ENCODE measurements at regions not wholly inside any gene's neighbourhood (a gene's known extent, or its start where the extent isn't known, plus 50 kb on each side); places are given as distances from the start of the nearest gene placed in this dataset.
"Not testable (repeated sequence)": the region's sequence is repeated elsewhere in the genome, so short reads cannot be mapped to it uniquely, and the experiment has no call there.

- no peak for ATAC-seq (ENCODE audit: poor library complexity)
- intact Hi-C loops (cut with DNase I), result no loop called here
Measured at GRCh38 chr5:152456815-152457443, 51.9 kb upstream of the NMUR2 start.

DNA sequence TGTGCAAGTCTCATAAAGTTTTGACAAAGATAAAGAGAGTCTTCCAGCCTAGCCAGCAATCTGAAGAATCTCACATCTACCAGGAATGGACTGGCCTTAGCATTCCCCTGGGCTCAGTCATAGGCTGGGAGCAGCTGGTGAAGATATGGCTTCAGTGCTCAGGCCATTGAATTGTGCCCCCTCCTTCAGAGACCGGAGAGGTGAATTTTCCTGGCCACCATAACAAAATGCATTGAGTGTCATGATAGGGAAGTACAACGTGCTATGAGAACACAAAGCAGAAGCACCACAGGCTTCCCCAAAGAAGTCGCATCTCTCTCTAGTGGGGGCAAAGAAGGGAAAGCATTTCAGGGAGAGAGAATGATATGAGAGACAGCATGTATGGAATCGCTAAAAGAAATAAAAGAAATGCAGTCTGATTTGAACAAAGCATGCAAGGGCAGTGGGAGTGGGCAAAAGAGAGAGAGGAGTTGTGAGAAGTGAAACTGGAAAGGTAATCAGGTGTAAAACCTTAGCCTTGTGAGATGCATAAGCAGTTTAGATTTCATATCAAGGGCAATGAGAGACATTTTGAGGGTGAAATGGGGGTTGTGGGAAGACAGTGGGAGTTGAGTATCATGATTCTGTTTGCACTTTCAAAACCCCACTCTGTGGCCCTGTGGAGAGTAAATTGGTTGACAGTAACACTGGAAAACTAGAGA is 57.1 kb upstream of the NMUR2 start:
- DNase-seq (no peak), ATAC-seq (ENCODE audit: poor library complexity) (peak; percentile 36)
- intact Hi-C loops (cut with DNase I), result no loop called here

More at GRCh38 chr5:152456815-152457443, 51.9 kb upstream of the NMUR2 start:
- no peak for DNase-seq

GRCh38 chr5:152464048-152464447 is 59.0 kb upstream of the NMUR2 start:
- ATAC-seq (ENCODE audit: poor library complexity) (no peak), DNase-seq (no peak)
- intact Hi-C loops (cut with DNase I), result no loop called here

DNA sequence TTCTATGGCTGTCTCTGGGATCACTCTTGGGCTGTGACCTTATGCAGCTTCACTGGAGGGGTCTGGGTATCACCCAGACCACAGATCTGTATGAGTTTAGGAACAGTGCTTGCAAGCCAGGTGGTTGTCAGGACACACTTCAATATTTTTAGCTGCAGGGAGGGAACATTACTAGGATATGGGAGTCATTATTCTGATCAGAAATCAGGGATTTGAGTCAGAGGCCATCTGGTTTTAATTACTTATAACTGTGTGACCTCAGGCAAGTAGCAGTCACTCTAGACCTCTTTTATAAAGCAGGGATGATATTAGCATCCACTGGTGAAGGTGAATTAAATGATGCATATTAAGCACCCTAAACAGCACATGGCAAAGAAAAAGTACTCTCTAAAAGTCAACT is 60.1 kb upstream of the NMUR2 start:
- intact Hi-C loops (cut with DNase I), result no loop called here
- ATAC-seq (ENCODE audit: poor library complexity) (peak; percentile 11), DNase-seq (no peak)

- ATAC-seq (ENCODE audit: poor library complexity) (peak; percentile 88), DNase-seq (no peak)
- intact Hi-C loops (cut with DNase I), result no loop called here
Measured at GRCh38 chr5:152466085-152466745, 61.1 kb upstream of the NMUR2 start.

- intact Hi-C loops (cut with DNase I), result no loop called here
- ATAC-seq (ENCODE audit: poor library complexity) (peak; percentile 63), DNase-seq (no peak)
Measured at GRCh38 chr5:152470167-152470566, 65.1 kb upstream of the NMUR2 start.

DNA sequence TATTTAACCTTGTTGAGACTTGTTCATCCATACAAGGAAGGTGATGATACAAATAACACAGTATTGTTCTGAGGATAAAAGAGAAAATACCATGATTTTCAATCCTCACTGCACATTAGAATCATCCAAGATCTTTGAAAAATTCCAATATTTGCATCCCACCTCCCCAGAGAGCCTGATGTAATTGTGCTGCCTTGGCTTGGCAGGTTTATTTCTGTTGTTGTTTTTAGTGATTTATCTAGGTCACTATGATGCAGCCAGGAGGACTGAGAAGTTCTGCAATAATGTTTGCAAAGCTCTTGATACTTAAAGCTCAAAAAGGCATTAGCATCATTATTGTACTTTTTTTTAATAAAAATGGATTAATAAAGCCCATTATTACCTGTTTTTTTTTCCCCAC is 67.0 kb upstream of the NMUR2 start:
- DNase-seq (no peak), ATAC-seq (ENCODE audit: poor library complexity) (no peak)
- intact Hi-C loops (cut with DNase I), result no loop called here

DNA sequence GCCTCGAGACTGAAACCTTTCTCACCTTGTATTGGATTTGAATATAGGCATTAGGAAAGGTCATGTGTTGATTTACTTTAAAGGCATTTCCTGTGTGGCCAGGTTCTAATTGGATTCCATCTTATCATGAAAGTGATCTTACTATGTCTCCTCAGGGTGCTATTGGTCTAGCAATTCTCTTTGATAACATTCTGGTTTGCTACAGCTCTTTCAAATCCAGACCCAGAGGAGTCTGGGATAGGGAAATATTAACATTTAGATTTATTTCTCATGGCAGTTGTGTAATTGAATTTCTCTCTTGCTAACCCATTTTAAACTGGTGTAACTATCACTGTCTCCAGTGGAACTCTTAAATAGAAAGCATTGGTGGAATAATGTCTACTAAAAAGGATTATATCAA is 69.9 kb upstream of the NMUR2 start:
- ATAC-seq (ENCODE audit: poor library complexity) (no peak), DNase-seq (no peak)
- intact Hi-C loops (cut with DNase I), result no loop called here

GRCh38 chr5:152477536-152477935 is 72.5 kb upstream of the NMUR2 start:
- no peak for ATAC-seq (ENCODE audit: poor library complexity)
- intact Hi-C loops (cut with DNase I), result no loop called here
- no peak for DNase-seq

DNA sequence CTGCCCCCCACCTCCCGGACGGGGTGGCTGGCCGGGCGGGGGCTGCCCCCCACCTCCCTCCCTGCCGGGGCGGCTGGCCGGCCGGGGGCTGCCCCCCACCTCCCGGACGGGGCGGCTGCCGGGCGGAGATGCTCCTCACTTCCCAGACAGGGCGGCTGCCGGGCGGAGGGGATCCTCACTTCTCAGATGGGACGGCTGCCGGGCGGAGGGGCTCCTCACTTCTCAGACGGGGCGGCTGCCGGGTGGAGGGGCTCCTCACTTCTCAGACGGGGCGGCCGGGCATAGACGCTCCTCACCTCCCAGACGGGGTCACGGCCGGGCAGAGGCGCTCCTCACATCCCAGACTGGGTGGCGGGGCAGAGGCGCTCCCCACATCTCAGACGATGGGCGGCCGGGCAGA is 74.8 kb upstream of the NMUR2 start:
- DNase-seq; ATAC-seq (ENCODE audit: poor library complexity); intact Hi-C loops (cut with DNase I): not testable (repeated sequence)

- ATAC-seq (ENCODE audit: poor library complexity); DNase-seq; intact Hi-C loops (cut with DNase I): not testable (repeated sequence)
Measured at GRCh38 chr5:152480677-152481076, 75.6 kb upstream of the NMUR2 start.

DNA sequence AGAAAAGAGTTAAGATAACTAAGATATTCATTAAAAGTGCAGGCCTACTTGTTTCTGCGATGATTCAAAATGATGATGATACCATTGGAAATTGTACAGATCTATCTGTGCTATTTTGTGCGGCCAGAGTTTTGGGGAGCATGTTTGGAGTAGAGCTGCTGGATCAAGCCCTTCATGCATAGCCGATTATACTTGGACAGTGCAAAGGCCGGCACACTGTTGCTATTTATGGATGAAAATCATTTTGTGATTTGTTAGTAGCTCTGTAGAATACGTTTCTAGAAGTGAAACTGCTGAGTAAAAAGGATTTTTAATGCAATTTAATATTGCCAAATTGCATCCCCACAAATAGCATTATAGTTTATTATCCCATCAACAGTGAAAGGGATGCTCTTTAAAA is 82.1 kb upstream of the NMUR2 start:
- intact Hi-C loops (cut with DNase I), result no loop called here
- peak; percentile 59 for ATAC-seq (ENCODE audit: poor library complexity)

GRCh38 chr5:152488869-152489268 is 83.8 kb upstream of the NMUR2 start:
- ATAC-seq (ENCODE audit: poor library complexity) (no peak), DNase-seq (no peak)
- intact Hi-C loops (cut with DNase I), result no loop called here

More for the DNA sequence above, 82.1 kb upstream of the NMUR2 start:
- no peak for DNase-seq

DNA sequence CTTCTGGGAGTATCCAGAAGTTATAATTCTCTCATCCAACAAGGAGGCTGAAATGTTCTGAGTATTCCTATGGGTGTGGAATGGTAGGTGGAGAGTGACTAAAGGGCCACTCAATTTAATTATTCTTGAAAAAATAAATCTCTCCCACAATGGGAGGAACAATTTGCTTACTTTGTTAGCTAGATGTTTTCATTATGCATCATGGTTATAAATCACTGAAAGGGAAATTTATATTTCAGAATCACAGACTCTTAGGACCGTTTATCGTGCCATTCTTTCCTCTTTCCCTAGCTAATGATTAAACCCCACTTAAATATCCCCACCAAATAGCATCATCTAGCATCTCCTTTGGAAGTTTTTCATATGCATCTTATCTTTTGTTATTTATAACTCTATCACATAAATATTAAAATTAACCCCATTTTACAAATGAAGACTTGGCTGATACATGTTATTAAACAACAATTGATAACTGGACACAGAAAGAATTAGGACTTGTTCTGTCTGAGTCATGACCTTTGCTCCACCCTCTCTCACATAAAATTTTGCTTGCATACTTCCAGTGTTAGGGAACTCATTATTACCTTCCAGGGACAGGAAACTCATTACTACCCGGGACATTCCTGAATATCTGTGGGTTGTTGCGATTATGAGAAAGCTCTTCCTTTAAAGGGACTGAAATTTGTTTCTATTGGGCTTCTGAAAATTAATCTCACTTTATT is 94.9 kb upstream of the NMUR2 start:
- ATAC-seq (ENCODE audit: poor library complexity) (no peak), DNase-seq (no peak)
- intact Hi-C loops (cut with DNase I), result loop anchor here (10.0 kb wide), 2 partner anchors 355 to 675 kb away; no protein-coding TSS in a partner anchor

DNA sequence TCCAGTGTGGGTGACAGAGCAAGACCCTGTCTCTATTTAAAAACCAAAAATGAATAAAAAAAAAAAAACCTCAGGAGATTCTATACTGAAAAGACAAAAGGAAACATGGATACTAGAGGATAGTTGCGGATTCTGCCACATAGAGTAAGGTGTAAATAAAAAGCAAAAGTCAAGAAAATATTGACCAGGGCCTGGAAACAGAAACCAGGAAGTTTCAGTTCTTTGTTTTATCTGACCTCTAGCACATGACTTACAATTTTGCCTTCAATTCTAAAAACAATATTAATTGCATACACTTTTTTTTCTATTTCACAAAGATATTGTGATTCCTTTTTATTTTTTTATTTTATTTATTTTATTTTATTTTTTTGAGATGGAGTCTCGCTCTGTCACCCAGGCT is 96.2 kb upstream of the NMUR2 start:
- no peak for ATAC-seq (ENCODE audit: poor library complexity)
- intact Hi-C loops (cut with DNase I), result loop anchor here (10.0 kb wide), 2 partner anchors 356 to 676 kb away; no protein-coding TSS in a partner anchor
- no peak for DNase-seq

- intact Hi-C loops (cut with DNase I), result loop anchor here (10.0 kb wide), 2 partner anchors 358 to 678 kb away; no protein-coding TSS in a partner anchor
- DNase-seq, result no peak
- ATAC-seq (ENCODE audit: poor library complexity), result no peak
Measured at GRCh38 chr5:152503206-152503605, 98.1 kb upstream of the NMUR2 start.

- DNase-seq, result no peak
- peak; percentile 93 for ATAC-seq (ENCODE audit: poor library complexity)
- intact Hi-C loops (cut with DNase I), result loop anchor here (5.0 to 10.0 kb wide), 3 partner anchors 128 to 681 kb away; no protein-coding TSS in a partner anchor
Measured at GRCh38 chr5:152505442-152506042, 100.5 kb upstream of the NMUR2 start.

DNA sequence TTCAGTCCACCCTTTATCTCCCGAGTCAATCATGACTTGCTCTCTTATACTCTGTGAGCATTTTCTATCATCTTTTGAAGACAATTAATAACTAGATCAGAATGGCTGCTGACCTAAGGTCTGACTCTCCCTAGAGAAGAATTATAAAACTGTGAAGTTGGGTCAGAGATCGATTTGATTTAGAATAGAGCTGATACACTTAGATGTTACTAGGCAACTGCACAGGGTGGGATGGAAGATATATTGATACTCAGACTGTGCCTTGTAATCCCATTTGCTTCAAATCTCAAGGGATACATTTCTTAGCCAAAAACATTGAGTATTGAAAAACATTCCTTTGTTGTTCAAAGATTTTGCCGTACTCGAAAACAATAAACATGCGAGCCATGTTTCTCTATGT is 106.0 kb upstream of the NMUR2 start:
- ATAC-seq (ENCODE audit: poor library complexity), result no peak
- DNase-seq, result no peak
- intact Hi-C loops (cut with DNase I), result no loop called here
